ENCODE measurements at regions not wholly inside any gene's neighbourhood (a gene's known extent, or its start where the extent isn't known, plus 50 kb on each side); places are given as distances from the start of the nearest gene placed in this dataset.
"Not testable (repeated sequence)": the region's sequence is repeated elsewhere in the genome, so short reads cannot be mapped to it uniquely, and the experiment has no call there.

DNA sequence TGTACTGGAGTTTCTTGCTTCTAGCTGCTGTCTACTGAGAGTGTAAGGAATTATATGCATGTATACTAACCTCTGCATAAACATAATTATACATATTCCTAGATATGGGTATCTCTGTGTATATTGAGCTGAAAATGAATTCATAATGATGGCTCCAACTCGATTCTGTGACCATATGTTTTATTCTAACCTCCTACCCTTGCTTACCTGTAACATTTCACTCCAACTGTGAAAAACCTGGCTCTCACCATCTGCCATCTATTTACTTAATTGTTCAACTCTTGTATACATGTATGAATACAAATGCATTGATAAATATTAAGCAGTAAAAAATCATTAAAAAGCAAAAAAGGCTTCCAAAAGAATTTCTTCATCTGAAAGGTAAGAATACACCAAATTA lies 1729.5 kb upstream of the SPRY2 start:
- H3K27ac ChIP-seq: no peak overlapping the region
- no peak overlapping the region for H3K4me3 ChIP-seq (ENCODE audit: low read depth, low read length)
- DNase-seq: no peak
- no peaks in the 10 kb centered on the region for H3K27me3 ChIP-seq (replicated peaks)
- TF ChIP-seq, protein P1, sequence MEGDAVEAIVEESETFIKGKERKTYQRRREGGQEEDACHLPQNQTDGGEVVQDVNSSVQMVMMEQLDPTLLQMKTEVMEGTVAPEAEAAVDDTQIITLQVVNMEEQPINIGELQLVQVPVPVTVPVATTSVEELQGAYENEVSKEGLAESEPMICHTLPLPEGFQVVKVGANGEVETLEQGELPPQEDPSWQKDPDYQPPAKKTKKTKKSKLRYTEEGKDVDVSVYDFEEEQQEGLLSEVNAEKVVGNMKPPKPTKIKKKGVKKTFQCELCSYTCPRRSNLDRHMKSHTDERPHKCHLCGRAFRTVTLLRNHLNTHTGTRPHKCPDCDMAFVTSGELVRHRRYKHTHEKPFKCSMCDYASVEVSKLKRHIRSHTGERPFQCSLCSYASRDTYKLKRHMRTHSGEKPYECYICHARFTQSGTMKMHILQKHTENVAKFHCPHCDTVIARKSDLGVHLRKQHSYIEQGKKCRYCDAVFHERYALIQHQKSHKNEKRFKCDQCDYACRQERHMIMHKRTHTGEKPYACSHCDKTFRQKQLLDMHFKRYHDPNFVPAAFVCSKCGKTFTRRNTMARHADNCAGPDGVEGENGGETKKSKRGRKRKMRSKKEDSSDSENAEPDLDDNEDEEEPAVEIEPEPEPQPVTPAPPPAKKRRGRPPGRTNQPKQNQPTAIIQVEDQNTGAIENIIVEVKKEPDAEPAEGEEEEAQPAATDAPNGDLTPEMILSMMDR (IDR thresholded peaks at IDR 0.05; ENCODE audit: low read depth, low read length, missing control alignments): no peak
- in situ Hi-C loops (cut with HindIII; ENCODE audit: low pct_ligation_motif_present, low sequenced_read_pairs): no loop called here
- H3K36me3 ChIP-seq (replicated peaks): no peaks in the 10 kb centered on the region

DNA sequence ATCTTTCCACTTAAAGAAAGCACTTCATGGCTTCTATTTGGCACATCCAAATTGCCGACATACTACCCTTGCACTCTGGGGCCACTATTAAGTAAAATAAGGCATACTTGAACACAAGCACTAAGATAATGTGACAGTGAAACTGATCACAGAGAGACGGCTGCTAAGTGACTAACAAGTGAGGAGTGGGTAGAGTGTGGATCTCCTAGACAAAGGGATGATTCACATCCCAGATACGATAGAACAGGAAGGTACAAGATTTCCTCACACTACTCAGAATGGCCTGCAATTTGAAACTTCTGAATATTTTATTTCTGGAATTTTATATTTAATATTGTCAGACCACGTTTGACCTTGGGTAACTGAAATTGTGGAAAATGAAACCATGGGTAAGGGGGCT lies 1721.8 kb upstream of the SPRY2 start:
- Histone ChIP-seq H3K4me3 (ENCODE audit: low read depth, low read length) (no peak overlapping the region), H3K27me3 (replicated peaks) (no peaks in the 10 kb centered on the region), H3K36me3 (replicated peaks) (no peaks in the 10 kb centered on the region), H3K27ac (no peak overlapping the region)
- in situ Hi-C loops (cut with HindIII; ENCODE audit: low pct_ligation_motif_present, low sequenced_read_pairs): no loop called here
- no peak for DNase-seq
- TF ChIP-seq, protein P1 (IDR thresholded peaks at IDR 0.05; ENCODE audit: low read depth, low read length, missing control alignments): no peak

DNA sequence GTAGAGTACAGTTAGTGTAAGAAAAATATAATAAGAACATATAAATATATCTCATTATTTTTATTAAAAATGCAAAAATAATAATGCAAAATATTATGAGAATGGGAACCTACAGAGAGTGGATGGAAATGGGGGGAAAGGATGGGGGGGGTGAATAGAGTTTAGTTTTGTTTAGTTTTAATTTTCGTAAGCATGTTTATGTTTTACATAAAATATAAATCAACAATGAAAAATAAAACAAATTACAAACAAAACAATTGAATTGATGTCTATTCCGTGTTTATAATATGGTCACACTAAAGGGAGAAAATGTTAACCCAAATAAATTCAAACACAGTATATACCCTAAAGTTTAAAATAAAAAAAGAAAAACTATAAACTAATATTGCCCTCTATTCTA lies 1717.4 kb upstream of the SPRY2 start:
- H3K36me3 ChIP-seq (replicated peaks): no peaks in the 10 kb centered on the region
- H3K4me3 ChIP-seq (ENCODE audit: low read depth, low read length): no peak overlapping the region
- H3K27me3 ChIP-seq (replicated peaks): no peaks in the 10 kb centered on the region
- DNase-seq: no peak
- TF ChIP-seq, protein P1 (IDR thresholded peaks at IDR 0.05; ENCODE audit: low read depth, low read length, missing control alignments): no peak
- in situ Hi-C loops (cut with HindIII; ENCODE audit: low pct_ligation_motif_present, low sequenced_read_pairs): no loop called here
- no peak overlapping the region for H3K27ac ChIP-seq

DNA sequence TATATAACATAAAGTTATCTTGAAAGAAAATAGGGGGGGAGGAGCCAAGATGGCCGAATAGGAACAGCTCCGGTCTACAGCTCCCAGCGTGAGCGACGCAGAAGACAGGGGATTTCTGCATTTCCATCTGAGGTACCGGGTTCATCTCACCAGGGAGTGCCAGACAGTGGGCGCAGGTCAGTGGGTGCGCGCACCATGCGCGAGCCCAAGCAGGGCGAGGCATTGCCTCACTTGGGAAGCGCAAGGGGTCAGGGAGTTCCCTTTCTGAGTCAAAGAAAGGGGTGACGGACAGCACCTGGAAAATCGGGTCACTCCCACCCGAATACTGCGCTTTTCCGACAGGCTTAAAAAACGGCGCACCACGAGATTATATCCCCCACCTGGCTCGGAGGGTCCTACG lies 1704.4 kb upstream of the SPRY2 start:
- DNase-seq; H3K27me3 ChIP-seq (replicated peaks); H3K4me3 ChIP-seq (ENCODE audit: low read depth, low read length); H3K36me3 ChIP-seq (replicated peaks); in situ Hi-C loops (cut with HindIII; ENCODE audit: low pct_ligation_motif_present, low sequenced_read_pairs); H3K27ac ChIP-seq: not testable (repeated sequence)

DNA sequence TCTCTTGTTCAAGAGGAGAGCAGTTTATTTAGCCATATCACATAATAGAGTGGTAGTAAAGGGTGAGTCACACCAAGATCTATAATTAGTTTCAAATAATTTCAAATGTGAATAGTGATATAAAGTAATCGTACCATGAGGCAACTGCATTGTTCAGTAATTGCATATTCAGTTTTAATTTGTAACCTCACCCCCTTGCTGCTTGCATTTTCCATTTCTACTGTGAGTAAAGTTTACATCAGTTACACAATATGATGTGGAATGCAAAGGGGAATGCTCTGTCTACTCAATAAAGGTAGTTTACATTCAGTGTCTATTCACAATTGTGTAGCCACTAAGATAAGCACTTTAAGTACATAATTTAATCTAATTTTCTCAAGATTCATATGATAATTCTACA lies 1695.7 kb upstream of the SPRY2 start:
- in situ Hi-C loops (cut with HindIII; ENCODE audit: low pct_ligation_motif_present, low sequenced_read_pairs): no loop called here
- H3K4me3 ChIP-seq (ENCODE audit: low read depth, low read length): no peak overlapping the region
- no peaks in the 10 kb centered on the region for H3K36me3 ChIP-seq (replicated peaks)
- TF ChIP-seq, protein P1 (IDR thresholded peaks at IDR 0.05; ENCODE audit: low read depth, low read length, missing control alignments): no peak
- no peaks in the 10 kb centered on the region for H3K27me3 ChIP-seq (replicated peaks)
- no peak overlapping the region for H3K27ac ChIP-seq
- no peak for DNase-seq

DNA sequence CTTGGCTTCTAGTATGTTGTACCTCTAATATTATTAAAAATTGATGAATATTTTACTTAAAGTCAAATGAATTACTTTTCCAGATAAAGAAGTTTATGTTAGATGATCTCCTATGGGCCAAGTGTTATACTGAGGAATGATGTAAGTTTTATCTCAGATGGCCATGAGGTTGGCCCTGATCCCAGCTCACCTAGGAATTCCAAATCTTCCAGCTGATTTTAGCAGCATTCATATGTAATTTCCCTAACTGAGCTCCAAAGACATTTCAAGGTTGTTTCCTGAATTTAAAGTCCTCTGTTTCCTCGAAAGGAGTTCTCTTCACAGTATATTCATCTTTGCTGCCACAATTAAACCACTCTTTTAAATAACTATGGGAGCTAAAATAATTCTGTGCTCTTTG lies 1670.4 kb upstream of the SPRY2 start:
- in situ Hi-C loops (cut with HindIII; ENCODE audit: low pct_ligation_motif_present, low sequenced_read_pairs): no loop called here
- Histone ChIP-seq H3K36me3 (replicated peaks) (no peaks in the 10 kb centered on the region), H3K27ac (no peak overlapping the region), H3K27me3 (replicated peaks) (no peaks in the 10 kb centered on the region), H3K4me3 (ENCODE audit: low read depth, low read length) (no peak overlapping the region)
- DNase-seq: no peak
- TF ChIP-seq, protein P1 (IDR thresholded peaks at IDR 0.05; ENCODE audit: low read depth, low read length, missing control alignments): no peak
